ENCODE measurements at regions not wholly inside any gene's neighbourhood (a gene's known extent, or its start where the extent isn't known, plus 50 kb on each side); places are given as distances from the start of the nearest gene placed in this dataset.

- TF ChIP-seq CTCF (IDR thresholded peaks at IDR 0.05) (no peak), POLR2A (IDR thresholded peaks at IDR 0.05) (no peak), POLR2AphosphoS5 (IDR thresholded peaks at IDR 0.05; ENCODE audit: insufficient read depth in 1 of 2, low read depth in 1 of 2) (no peak)
These were observed 736.5 kb downstream of the EPHA4 start for GRCh38 chr2:220835583-220835982.
